Chondrocyte (in vitro differentiated cells): ENCODE measurements at regions not wholly inside any gene's neighbourhood (a gene's known extent, or its start where the extent isn't known, plus 50 kb on each side); places are given as distances from the start of the nearest gene placed in this dataset.

Experiments used
- DNase-seq: peaks from one replicate; pipeline ENCODE4 v3.0.0; 2021; ENCODE audit warnings: mixed read lengths, low spot score
- H3K27ac Mint-ChIP-seq: one replicate; pipeline ENCODE4 v1.8.0; 2021; ENCODE audit warnings: mild to moderate bottlenecking, moderate library complexity, mixed read lengths; ENCODE audit not compliant: unreplicated experiment
- H3K27me3 Mint-ChIP-seq: 2 replicates; pipeline ENCODE4 v1.8.0; 2021; ENCODE audit warnings: low read depth, mixed read lengths
- H3K36me3 Mint-ChIP-seq: 2 replicates; pipeline ENCODE4 v1.8.0; 2021; ENCODE audit warnings: low read depth, mixed read lengths
- H3K4me1 Mint-ChIP-seq: 2 replicates; pipeline ENCODE4 v1.8.0; 2021; ENCODE audit warnings: low read depth, mild to moderate bottlenecking, mixed read lengths
- H3K4me3 Mint-ChIP-seq: one replicate; pipeline ENCODE4 v1.8.0; 2021; ENCODE audit warnings: mild to moderate bottlenecking, moderate library complexity, mixed read lengths; ENCODE audit not compliant: unreplicated experiment
- H3K9me3 Mint-ChIP-seq: 2 replicates; pipeline ENCODE4 v1.8.0; 2021; ENCODE audit warnings: low read depth, mixed read lengths
- TF ChIP-seq, protein P1 (sequence below): fragments of 200-600 bp; sonication (generic); IDR thresholded peaks from 2 replicates; pipeline ENCODE4 v1.5.0; 2021; ENCODE audit warnings: antibody characterized with exemption, mild to moderate bottlenecking, moderate library complexity

DNA sequence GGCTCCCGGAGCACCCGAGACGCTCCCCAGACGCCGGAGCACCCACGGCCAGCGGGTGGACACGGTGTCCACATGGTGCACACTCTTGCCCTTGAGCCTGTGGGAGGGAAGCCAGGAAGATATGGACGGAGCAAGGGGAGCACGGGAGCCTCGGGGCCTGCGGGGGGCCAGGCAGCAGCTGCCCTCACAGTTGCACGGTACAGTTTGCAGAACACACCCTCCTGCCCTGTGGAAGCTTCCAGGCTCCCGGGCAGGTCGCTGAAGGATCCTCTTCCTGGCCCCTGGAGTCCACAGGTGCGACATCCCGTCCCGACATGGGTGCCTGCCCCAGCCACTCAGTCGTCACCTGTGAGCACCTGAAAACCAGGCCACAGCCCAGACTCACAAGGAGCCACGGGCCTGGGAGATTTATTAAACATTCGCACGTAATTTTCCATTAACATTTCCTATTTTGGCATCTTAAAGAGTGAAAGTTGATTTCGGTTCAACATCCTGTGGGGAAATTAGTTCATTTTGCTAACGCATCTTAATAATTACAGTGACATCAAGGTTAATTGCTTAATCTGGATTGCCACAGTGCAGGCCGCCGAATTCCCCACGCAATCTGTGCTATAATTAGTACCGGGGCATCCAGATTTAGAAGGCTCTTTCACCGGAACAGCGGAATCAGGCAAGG lies 253.3 kb downstream of the BRD1 start:
- DNase-seq, result no peak
- Mint-ChIP-seq H3K4me3 (no peak overlapping the region), H3K36me3 (no peaks in the 10 kb centered on the region), H3K27me3 (no peaks in the 10 kb centered on the region), H3K27ac (no peak overlapping the region), H3K4me1 (no peaks in the 10 kb centered on the region), H3K9me3 (no peaks in the 10 kb centered on the region)
- TF ChIP-seq, protein P1, sequence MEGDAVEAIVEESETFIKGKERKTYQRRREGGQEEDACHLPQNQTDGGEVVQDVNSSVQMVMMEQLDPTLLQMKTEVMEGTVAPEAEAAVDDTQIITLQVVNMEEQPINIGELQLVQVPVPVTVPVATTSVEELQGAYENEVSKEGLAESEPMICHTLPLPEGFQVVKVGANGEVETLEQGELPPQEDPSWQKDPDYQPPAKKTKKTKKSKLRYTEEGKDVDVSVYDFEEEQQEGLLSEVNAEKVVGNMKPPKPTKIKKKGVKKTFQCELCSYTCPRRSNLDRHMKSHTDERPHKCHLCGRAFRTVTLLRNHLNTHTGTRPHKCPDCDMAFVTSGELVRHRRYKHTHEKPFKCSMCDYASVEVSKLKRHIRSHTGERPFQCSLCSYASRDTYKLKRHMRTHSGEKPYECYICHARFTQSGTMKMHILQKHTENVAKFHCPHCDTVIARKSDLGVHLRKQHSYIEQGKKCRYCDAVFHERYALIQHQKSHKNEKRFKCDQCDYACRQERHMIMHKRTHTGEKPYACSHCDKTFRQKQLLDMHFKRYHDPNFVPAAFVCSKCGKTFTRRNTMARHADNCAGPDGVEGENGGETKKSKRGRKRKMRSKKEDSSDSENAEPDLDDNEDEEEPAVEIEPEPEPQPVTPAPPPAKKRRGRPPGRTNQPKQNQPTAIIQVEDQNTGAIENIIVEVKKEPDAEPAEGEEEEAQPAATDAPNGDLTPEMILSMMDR, result no peak

DNA sequence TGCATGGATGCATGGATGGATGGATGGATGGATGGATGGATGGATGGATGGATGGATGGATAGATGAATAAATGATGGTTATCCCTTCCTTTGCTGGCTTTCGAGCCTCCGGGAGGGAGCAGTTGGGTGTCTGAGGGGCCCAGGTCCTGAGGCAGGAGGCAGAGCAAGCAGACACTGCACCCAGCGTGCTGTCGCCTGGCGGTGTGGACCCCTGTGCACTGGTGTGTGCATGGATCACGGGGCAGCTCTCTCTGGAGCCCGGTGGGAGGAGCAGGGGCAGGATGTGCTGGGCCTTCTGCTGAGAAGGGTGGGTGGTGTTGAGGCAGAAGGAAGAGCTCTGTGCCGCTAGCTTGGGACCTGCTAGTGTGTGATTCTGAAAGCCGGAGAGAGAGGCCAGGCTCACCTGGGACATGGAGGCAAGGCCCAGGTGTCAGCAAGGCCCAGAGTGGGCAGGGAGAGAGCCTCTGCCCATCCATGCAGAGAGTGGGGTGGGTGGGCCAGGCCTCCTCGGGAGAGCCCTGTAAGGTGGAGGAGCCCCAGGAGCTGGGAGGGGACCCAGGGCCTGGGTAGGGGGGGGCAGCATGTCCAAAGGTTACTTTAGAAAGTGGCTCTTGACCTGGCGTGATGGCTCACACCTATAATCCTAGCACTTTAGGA lies 254.4 kb downstream of the BRD1 start:
- no peaks in the 10 kb centered on the region for H3K9me3 Mint-ChIP-seq

DNA sequence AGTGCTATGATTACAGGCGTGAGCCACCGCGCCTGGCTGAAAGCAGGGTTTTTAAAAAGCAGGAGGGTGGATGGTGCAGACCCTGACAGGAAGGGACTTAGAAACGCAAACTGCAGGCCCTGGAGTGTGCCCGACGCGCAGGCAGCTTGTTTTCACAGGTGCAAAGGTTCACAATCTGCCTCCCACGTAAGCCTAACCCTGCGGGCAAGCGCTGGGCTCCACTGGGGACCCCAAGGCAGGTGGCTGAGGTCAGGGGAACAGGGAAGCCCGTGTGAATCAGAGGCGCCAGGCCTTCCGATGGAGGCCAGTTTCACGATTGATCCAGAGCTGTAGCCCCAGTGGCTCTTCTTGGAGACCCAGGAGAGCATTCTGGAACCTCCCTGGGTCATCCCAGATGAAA lies 256.3 kb downstream of the BRD1 start:
- peak; percentile 62 for DNase-seq
- Mint-ChIP-seq H3K27ac (no peak overlapping the region), H3K4me1 (no peaks in the 10 kb centered on the region), H3K4me3 (no peak overlapping the region), H3K9me3 (no peaks in the 10 kb centered on the region), H3K27me3 (no peaks in the 10 kb centered on the region), H3K36me3 (no peaks in the 10 kb centered on the region)
- TF ChIP-seq, protein P1, result no peak

More for the DNA sequence above, 254.4 kb downstream of the BRD1 start:
- Mint-ChIP-seq H3K27me3 (no peaks in the 10 kb centered on the region), H3K27ac (no peak overlapping the region), H3K4me1 (no peaks in the 10 kb centered on the region), H3K4me3 (no peak overlapping the region), H3K36me3 (no peaks in the 10 kb centered on the region)
- no peak for DNase-seq
- TF ChIP-seq, protein P1, result no peak

DNA sequence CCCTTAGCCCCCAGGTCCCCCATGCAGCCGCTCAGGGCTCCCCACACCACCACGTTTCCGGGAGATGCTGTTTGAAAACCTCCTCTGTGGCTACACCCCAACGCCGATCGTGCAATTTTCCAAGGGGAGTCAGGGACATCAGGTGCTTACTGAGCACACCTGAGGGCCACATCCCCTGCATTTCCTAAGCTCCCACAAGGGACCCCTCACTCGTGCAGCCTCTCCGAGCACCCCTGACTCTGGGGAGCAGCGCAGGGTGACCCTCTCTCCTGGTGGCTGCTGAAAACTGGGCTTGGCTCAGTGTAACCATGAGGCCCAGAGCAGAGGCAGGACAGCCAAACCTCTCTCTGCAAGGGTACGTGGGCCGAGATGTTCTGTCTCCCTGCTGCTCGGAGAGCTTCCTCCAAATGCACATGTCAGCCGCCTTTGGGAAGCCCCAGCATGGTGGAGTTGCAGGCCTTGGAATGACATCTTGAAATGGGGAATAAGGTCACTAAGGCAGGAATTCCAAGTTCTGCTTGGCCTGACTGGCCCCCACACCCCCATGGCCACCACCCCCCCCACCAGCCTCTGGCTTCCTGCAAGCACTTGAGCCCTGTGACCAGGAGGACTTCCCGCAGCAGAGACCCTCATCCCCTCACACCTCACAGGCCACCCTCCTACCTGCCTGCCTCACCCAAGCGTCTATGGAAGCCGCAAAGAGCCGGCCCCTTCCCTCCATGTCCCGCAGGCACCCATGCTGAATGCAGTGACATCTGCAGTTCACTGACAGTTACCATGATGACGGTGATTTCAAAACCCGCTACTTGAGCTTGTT lies 257.4 kb downstream of the BRD1 start:
- peak; percentile 60 for DNase-seq
- no peaks in the 10 kb centered on the region for H3K4me1 Mint-ChIP-seq
- H3K36me3 Mint-ChIP-seq, result no peaks in the 10 kb centered on the region
- no peak overlapping the region for H3K27ac Mint-ChIP-seq
- H3K27me3 Mint-ChIP-seq, result no peaks in the 10 kb centered on the region
- H3K4me3 Mint-ChIP-seq, result no peak overlapping the region
- H3K9me3 Mint-ChIP-seq, result no peaks in the 10 kb centered on the region
- TF ChIP-seq, protein P1, result no peak

DNA sequence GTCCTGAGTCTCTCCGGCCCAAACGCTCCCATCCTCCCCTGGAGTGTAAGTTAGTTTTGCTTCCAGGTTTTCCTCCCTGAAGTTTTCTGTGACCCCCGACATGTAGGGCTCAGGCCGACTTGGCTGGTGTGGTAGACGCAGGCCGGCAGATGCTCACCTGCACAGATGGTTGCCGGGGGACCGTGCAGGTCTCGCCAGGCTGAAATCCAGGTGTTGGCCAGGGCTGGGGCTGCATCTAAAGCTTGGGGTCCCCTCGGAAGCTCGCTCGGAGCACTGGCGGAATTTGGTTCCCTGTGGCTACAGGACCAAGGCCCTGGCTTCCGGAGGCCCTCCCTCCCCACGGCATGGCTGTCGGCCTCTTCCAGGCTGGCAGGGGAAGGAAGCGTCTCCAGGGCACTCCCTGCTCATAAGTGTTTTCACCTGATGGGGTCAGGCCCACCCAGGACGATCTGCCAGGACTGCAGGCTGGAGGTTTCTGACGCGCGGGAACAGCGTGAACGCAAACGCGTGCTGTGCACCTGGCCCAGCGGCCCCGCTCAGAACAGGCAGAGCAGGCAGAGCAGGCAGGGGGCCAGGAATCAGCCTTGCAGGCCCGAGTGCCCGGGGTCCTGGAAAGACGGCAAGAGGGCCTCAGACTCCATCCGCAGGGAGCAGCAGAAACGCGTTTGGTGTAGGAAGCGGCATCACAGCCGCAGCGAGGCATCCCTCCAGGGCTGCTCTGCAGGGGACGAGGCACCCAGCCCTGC lies 258.2 kb downstream of the BRD1 start:
- H3K4me1 Mint-ChIP-seq, result no peaks in the 10 kb centered on the region
- no peak overlapping the region for H3K4me3 Mint-ChIP-seq
- no peaks in the 10 kb centered on the region for H3K36me3 Mint-ChIP-seq
- DNase-seq, result peak; percentile 87
- no peaks in the 10 kb centered on the region for H3K9me3 Mint-ChIP-seq
- TF ChIP-seq, protein P1, result no peak
- no peak overlapping the region for H3K27ac Mint-ChIP-seq
- H3K27me3 Mint-ChIP-seq, result no peaks in the 10 kb centered on the region
